Activated CD4-positive, alpha-beta memory T cell treated with anti-CD3 and anti-CD28 coated beads for 36 hours (primary cell): ENCODE measurements at regions not wholly inside any gene's neighbourhood (a gene's known extent, or its start where the extent isn't known, plus 50 kb on each side); places are given as distances from the start of the nearest gene placed in this dataset.

Source experiments
- CTCF ChIA-PET: fragments of 350-600 bp; sonication (Branson Sonifier 250); formaldehyde crosslinking; loops from one replicate; lab custom pipeline; 2021; ENCODE audit warnings: antibody characterized with exemption, inconsistent platforms; lab: Charles Lee
- POLR2A ChIA-PET: fragments of 350-600 bp; sonication (Branson Sonifier 250); formaldehyde crosslinking; loops from one replicate; lab custom pipeline; 2021; ENCODE audit warnings: antibody characterized with exemption; lab: Charles Lee
- DNase-seq: peaks from one replicate; pipeline ENCODE4 v3.0.0-alpha.2; 2020
- H3K27ac Mint-ChIP-seq: one replicate; pipeline ENCODE4 v1.8.0; 2021; ENCODE audit warnings: mixed read lengths
- H3K27me3 Mint-ChIP-seq: one replicate; pipeline ENCODE4 v1.8.0; 2021; ENCODE audit warnings: mixed read lengths
- H3K36me3 Mint-ChIP-seq: one replicate; pipeline ENCODE4 v1.8.0; 2021; ENCODE audit warnings: mixed read lengths
- H3K4me1 Mint-ChIP-seq: one replicate; pipeline ENCODE4 v1.8.0; 2021; ENCODE audit warnings: low read depth, mixed read lengths
- H3K4me3 Mint-ChIP-seq: one replicate; pipeline ENCODE4 v1.8.0; 2021; ENCODE audit warnings: mild to moderate bottlenecking, mixed read lengths
- H3K9me3 Mint-ChIP-seq: one replicate; pipeline ENCODE4 v1.8.0; 2021; ENCODE audit warnings: mixed read lengths
- intact Hi-C: fragments of 100-400 bp; cut with micrococcal nuclease; formaldehyde crosslinking; loops from one replicate; pipeline ENCODE4 v1.15.1; 2023

- intact Hi-C loops, result no loop called here
- Mint-ChIP-seq H3K27ac (no peak overlapping the region), H3K9me3 (no peaks in the 10 kb centered on the region), H3K27me3 (peaks cover 3% of the 10 kb centered on the region), H3K36me3 (no peaks in the 10 kb centered on the region), H3K4me3 (no peak overlapping the region), H3K4me1 (no peaks in the 10 kb centered on the region)
- POLR2A ChIA-PET, result no interaction called here
- CTCF ChIA-PET, result no interaction called here
- DNase-seq, result no peak
Observed at GRCh38 chr12:93048656-93049055, 119.6 kb upstream of the EEA1 start.

GRCh38 chr12:93050026-93050747 lies 121.1 kb upstream of the EEA1 start:
- Mint-ChIP-seq H3K36me3 (no peaks in the 10 kb centered on the region), H3K4me3 (no peak overlapping the region), H3K27ac (no peak overlapping the region), H3K4me1 (no peaks in the 10 kb centered on the region), H3K27me3 (peaks cover 8% of the 10 kb centered on the region), H3K9me3 (no peaks in the 10 kb centered on the region)
- ChIA-PET CTCF (no interaction called here), POLR2A (no interaction called here)
- intact Hi-C loops, result no loop called here
- DNase-seq, result no peak

- Mint-ChIP-seq H3K27me3 (peaks cover 10% of the 10 kb centered on the region), H3K4me1 (no peaks in the 10 kb centered on the region), H3K9me3 (no peaks in the 10 kb centered on the region), H3K36me3 (no peaks in the 10 kb centered on the region), H3K4me3 (no peak overlapping the region), H3K27ac (no peak overlapping the region)
- no peak for DNase-seq
- ChIA-PET CTCF (interaction anchor here (0.7 kb wide), 1 partner anchor 11 kb away, joined by 3 read pairs; no protein-coding TSS in a partner anchor), POLR2A (no interaction called here)
- intact Hi-C loops, result no loop called here
Observed at GRCh38 chr12:93050748-93051081, 121.6 kb upstream of the EEA1 start.

GRCh38 chr12:93054021-93054420 lies 124.9 kb upstream of the EEA1 start:
- intact Hi-C loops, result no loop called here
- no peaks in the 10 kb centered on the region for H3K36me3 Mint-ChIP-seq
- H3K4me1 Mint-ChIP-seq, result no peaks in the 10 kb centered on the region
- H3K27me3 Mint-ChIP-seq, result peaks cover 24% of the 10 kb centered on the region
- H3K9me3 Mint-ChIP-seq, result no peaks in the 10 kb centered on the region
- DNase-seq, result no peak
- H3K4me3 Mint-ChIP-seq, result no peak overlapping the region
- CTCF ChIA-PET, result no interaction called here
- H3K27ac Mint-ChIP-seq, result no peak overlapping the region
- POLR2A ChIA-PET, result no interaction called here

GRCh38 chr12:93055221-93055620 lies 126.1 kb upstream of the EEA1 start:
- ChIA-PET CTCF (no interaction called here), POLR2A (no interaction called here)
- intact Hi-C loops, result no loop called here
- H3K4me1 Mint-ChIP-seq, result peaks cover under 1% of the 10 kb centered on the region
- DNase-seq, result no peak
- H3K36me3 Mint-ChIP-seq, result no peaks in the 10 kb centered on the region
- no peak overlapping the region for H3K4me3 Mint-ChIP-seq
- no peaks in the 10 kb centered on the region for H3K9me3 Mint-ChIP-seq
- H3K27ac Mint-ChIP-seq, result no peak overlapping the region
- peaks cover 29% of the 10 kb centered on the region for H3K27me3 Mint-ChIP-seq

- intact Hi-C loops, result no loop called here
- POLR2A ChIA-PET, result no interaction called here
- H3K9me3 Mint-ChIP-seq, result no peaks in the 10 kb centered on the region
- no peaks in the 10 kb centered on the region for H3K36me3 Mint-ChIP-seq
- H3K27ac Mint-ChIP-seq, result no peak overlapping the region
- CTCF ChIA-PET, result no interaction called here
- H3K4me3 Mint-ChIP-seq, result no peak overlapping the region
- peaks cover 8% of the 10 kb centered on the region for H3K4me1 Mint-ChIP-seq
- H3K27me3 Mint-ChIP-seq, result peaks cover 26% of the 10 kb centered on the region
- DNase-seq, result no peak
Observed at GRCh38 chr12:93056971-93057535, 128.0 kb upstream of the EEA1 start.

- POLR2A ChIA-PET, result no interaction called here
- no peak for DNase-seq
- H3K36me3 Mint-ChIP-seq, result no peaks in the 10 kb centered on the region
- no peak overlapping the region for H3K4me3 Mint-ChIP-seq
- CTCF ChIA-PET, result no interaction called here
- no peak overlapping the region for H3K27ac Mint-ChIP-seq
- H3K9me3 Mint-ChIP-seq, result no peaks in the 10 kb centered on the region
- peaks cover 31% of the 10 kb centered on the region for H3K27me3 Mint-ChIP-seq
- peaks cover 8% of the 10 kb centered on the region for H3K4me1 Mint-ChIP-seq
- intact Hi-C loops, result no loop called here
Observed at GRCh38 chr12:93058280-93058679, 129.2 kb upstream of the EEA1 start.

GRCh38 chr12:93059288-93059687 lies 130.2 kb upstream of the EEA1 start:
- POLR2A ChIA-PET, result no interaction called here
- Mint-ChIP-seq H3K27me3 (peaks cover 36% of the 10 kb centered on the region), H3K4me1 (peaks cover 8% of the 10 kb centered on the region), H3K36me3 (no peaks in the 10 kb centered on the region), H3K27ac (no peak overlapping the region), H3K9me3 (no peaks in the 10 kb centered on the region), H3K4me3 (no peak overlapping the region)
- CTCF ChIA-PET, result no interaction called here
- intact Hi-C loops, result no loop called here
- no peak for DNase-seq

GRCh38 chr12:93059925-93060665 lies 131.0 kb upstream of the EEA1 start:
- Mint-ChIP-seq H3K4me3 (no peak overlapping the region), H3K27ac (no peak overlapping the region), H3K36me3 (no peaks in the 10 kb centered on the region), H3K4me1 (peaks cover 8% of the 10 kb centered on the region), H3K27me3 (peaks cover 38% of the 10 kb centered on the region), H3K9me3 (no peaks in the 10 kb centered on the region)
- ChIA-PET POLR2A (no interaction called here), CTCF (no interaction called here)
- intact Hi-C loops, result no loop called here
- no peak for DNase-seq

- peaks cover 8% of the 10 kb centered on the region for H3K4me1 Mint-ChIP-seq
- ChIA-PET CTCF (interaction anchor here (1.1 kb wide), 1 partner anchor 10 kb away, joined by 3 read pairs; no protein-coding TSS in a partner anchor), POLR2A (no interaction called here)
- intact Hi-C loops, result no loop called here
- peaks cover 33% of the 10 kb centered on the region for H3K27me3 Mint-ChIP-seq
- no peak for DNase-seq
- H3K4me3 Mint-ChIP-seq, result no peak overlapping the region
- H3K9me3 Mint-ChIP-seq, result no peaks in the 10 kb centered on the region
- no peaks in the 10 kb centered on the region for H3K36me3 Mint-ChIP-seq
- H3K27ac Mint-ChIP-seq, result no peak overlapping the region
Observed at GRCh38 chr12:93060666-93061472, 131.8 kb upstream of the EEA1 start.

GRCh38 chr12:93061473-93062419 lies 132.7 kb upstream of the EEA1 start:
- ChIA-PET CTCF (interaction anchor here (1.1 to 1.4 kb wide), 3 partner anchors 11 to 358 kb away, joined by 3 to 4 read pairs (median 3); no protein-coding TSS in a partner anchor), POLR2A (no interaction called here)
- intact Hi-C loops, result no loop called here
- no peak overlapping the region for H3K27ac Mint-ChIP-seq
- no peak overlapping the region for H3K4me3 Mint-ChIP-seq
- DNase-seq, result no peak
- no peaks in the 10 kb centered on the region for H3K36me3 Mint-ChIP-seq
- no peaks in the 10 kb centered on the region for H3K9me3 Mint-ChIP-seq
- H3K4me1 Mint-ChIP-seq, result peaks cover 8% of the 10 kb centered on the region
- H3K27me3 Mint-ChIP-seq, result peaks cover 31% of the 10 kb centered on the region
